ENCODE measurements at regions not wholly inside any gene's neighbourhood (a gene's known extent, or its start where the extent isn't known, plus 50 kb on each side); places are given as distances from the start of the nearest gene placed in this dataset.
"Not testable (repeated sequence)": the region's sequence is repeated elsewhere in the genome, so short reads cannot be mapped to it uniquely, and the experiment has no call there.

- TF ChIP-seq SMAD3 (CRISPR knock-in tag; IDR thresholded peaks at IDR 0.05; ENCODE audit: borderline replicate concordance); ATF3 (CRISPR knock-in tag; conservative IDR thresholded peaks at IDR 0.05); JUN (CRISPR knock-in tag; IDR thresholded peaks at IDR 0.05); NR3C1 (CRISPR knock-in tag; conservative IDR thresholded peaks at IDR 0.05; ENCODE audit: low read depth): not testable (repeated sequence)
- TF ChIP-seq, protein P1, sequence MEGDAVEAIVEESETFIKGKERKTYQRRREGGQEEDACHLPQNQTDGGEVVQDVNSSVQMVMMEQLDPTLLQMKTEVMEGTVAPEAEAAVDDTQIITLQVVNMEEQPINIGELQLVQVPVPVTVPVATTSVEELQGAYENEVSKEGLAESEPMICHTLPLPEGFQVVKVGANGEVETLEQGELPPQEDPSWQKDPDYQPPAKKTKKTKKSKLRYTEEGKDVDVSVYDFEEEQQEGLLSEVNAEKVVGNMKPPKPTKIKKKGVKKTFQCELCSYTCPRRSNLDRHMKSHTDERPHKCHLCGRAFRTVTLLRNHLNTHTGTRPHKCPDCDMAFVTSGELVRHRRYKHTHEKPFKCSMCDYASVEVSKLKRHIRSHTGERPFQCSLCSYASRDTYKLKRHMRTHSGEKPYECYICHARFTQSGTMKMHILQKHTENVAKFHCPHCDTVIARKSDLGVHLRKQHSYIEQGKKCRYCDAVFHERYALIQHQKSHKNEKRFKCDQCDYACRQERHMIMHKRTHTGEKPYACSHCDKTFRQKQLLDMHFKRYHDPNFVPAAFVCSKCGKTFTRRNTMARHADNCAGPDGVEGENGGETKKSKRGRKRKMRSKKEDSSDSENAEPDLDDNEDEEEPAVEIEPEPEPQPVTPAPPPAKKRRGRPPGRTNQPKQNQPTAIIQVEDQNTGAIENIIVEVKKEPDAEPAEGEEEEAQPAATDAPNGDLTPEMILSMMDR (IDR thresholded peaks at IDR 0.05): not testable (repeated sequence)
Measured at GRCh38 chr11:87764075-87764474, 411.2 kb downstream of the RAB38 start.
